ENCODE measurements at regions not wholly inside any gene's neighbourhood (a gene's known extent, or its start where the extent isn't known, plus 50 kb on each side); places are given as distances from the start of the nearest gene placed in this dataset.

GRCh38 chr12:19932413-19932812 lies 435.9 kb upstream of the PDE3A start:
- Histone ChIP-seq H3K9me3 (ENCODE audit: control insufficient read depth, low read length) (no peaks in the 10 kb centered on the region), H2AFZ (no peak overlapping the region), H3K27me3 (ENCODE audit: control insufficient read depth, insufficient read depth, low read length) (no peaks in the 10 kb centered on the region), H3K4me1 (no peaks in the 10 kb centered on the region), H3K4me2 (ENCODE audit: low read length) (no peak overlapping the region), H3K27ac (no peak overlapping the region), H3K36me3 (ENCODE audit: control insufficient read depth, insufficient read depth, low read length) (no peaks in the 10 kb centered on the region), H3K4me3 (ENCODE audit: low read depth, low read length) (no peak overlapping the region), H3K79me2 (no peaks in the 10 kb centered on the region), H3K9ac (no peak overlapping the region)
- no peak for TF ChIP-seq CTCF (IDR thresholded peaks at IDR 0.05)

GRCh38 chr12:19933924-19934323 lies 434.4 kb upstream of the PDE3A start:
- no peak for TF ChIP-seq CTCF (IDR thresholded peaks at IDR 0.05)
- Histone ChIP-seq H3K27me3 (ENCODE audit: control insufficient read depth, insufficient read depth, low read length) (no peaks in the 10 kb centered on the region), H3K27ac (no peak overlapping the region), H3K79me2 (no peaks in the 10 kb centered on the region), H3K36me3 (ENCODE audit: control insufficient read depth, insufficient read depth, low read length) (no peaks in the 10 kb centered on the region), H3K4me3 (ENCODE audit: low read depth, low read length) (no peak overlapping the region), H3K4me1 (no peaks in the 10 kb centered on the region), H3K4me2 (ENCODE audit: low read length) (no peak overlapping the region), H3K9me3 (ENCODE audit: control insufficient read depth, low read length) (no peaks in the 10 kb centered on the region), H2AFZ (no peak overlapping the region), H3K9ac (no peak overlapping the region)

GRCh38 chr12:19937161-19937560 lies 431.2 kb upstream of the PDE3A start:
- H3K9ac ChIP-seq: no peak overlapping the region
- no peak overlapping the region for H3K27ac ChIP-seq
- H3K36me3 ChIP-seq (ENCODE audit: control insufficient read depth, insufficient read depth, low read length): no peaks in the 10 kb centered on the region
- no peaks in the 10 kb centered on the region for H3K79me2 ChIP-seq
- no peaks in the 10 kb centered on the region for H3K27me3 ChIP-seq (ENCODE audit: control insufficient read depth, insufficient read depth, low read length)
- no peak overlapping the region for H2AFZ ChIP-seq
- no peaks in the 10 kb centered on the region for H3K4me1 ChIP-seq
- no peak overlapping the region for H3K4me3 ChIP-seq (ENCODE audit: low read depth, low read length)
- H3K4me2 ChIP-seq (ENCODE audit: low read length): no peak overlapping the region
- TF ChIP-seq CTCF (IDR thresholded peaks at IDR 0.05): no peak
- no peaks in the 10 kb centered on the region for H3K9me3 ChIP-seq (ENCODE audit: control insufficient read depth, low read length)

GRCh38 chr12:19938031-19938430 lies 430.3 kb upstream of the PDE3A start:
- TF ChIP-seq CTCF (IDR thresholded peaks at IDR 0.05): no peak

GRCh38 chr12:19938491-19938890 lies 429.8 kb upstream of the PDE3A start:
- no peaks in the 10 kb centered on the region for H3K27me3 ChIP-seq (ENCODE audit: control insufficient read depth, insufficient read depth, low read length)
- H3K9ac ChIP-seq: no peak overlapping the region
- no peak for TF ChIP-seq CTCF (IDR thresholded peaks at IDR 0.05)
- H3K9me3 ChIP-seq (ENCODE audit: control insufficient read depth, low read length): no peaks in the 10 kb centered on the region
- no peak overlapping the region for H3K4me2 ChIP-seq (ENCODE audit: low read length)
- H3K36me3 ChIP-seq (ENCODE audit: control insufficient read depth, insufficient read depth, low read length): no peaks in the 10 kb centered on the region
- no peaks in the 10 kb centered on the region for H3K4me1 ChIP-seq
- H3K27ac ChIP-seq: no peak overlapping the region
- H3K4me3 ChIP-seq (ENCODE audit: low read depth, low read length): no peak overlapping the region
- no peaks in the 10 kb centered on the region for H3K79me2 ChIP-seq
- H2AFZ ChIP-seq: no peak overlapping the region

More at GRCh38 chr12:19938031-19938430, 430.3 kb upstream of the PDE3A start:
- Histone ChIP-seq H3K27ac (no peak overlapping the region), H3K4me1 (no peaks in the 10 kb centered on the region), H3K9ac (no peak overlapping the region), H2AFZ (no peak overlapping the region), H3K9me3 (ENCODE audit: control insufficient read depth, low read length) (no peaks in the 10 kb centered on the region), H3K36me3 (ENCODE audit: control insufficient read depth, insufficient read depth, low read length) (no peaks in the 10 kb centered on the region), H3K4me2 (ENCODE audit: low read length) (no peak overlapping the region), H3K27me3 (ENCODE audit: control insufficient read depth, insufficient read depth, low read length) (no peaks in the 10 kb centered on the region), H3K4me3 (ENCODE audit: low read depth, low read length) (no peak overlapping the region), H3K79me2 (no peaks in the 10 kb centered on the region)

All from parathyroid adenoma (tissue), 2 donors.